ENCODE measurements at regions not wholly inside any gene's neighbourhood (a gene's known extent, or its start where the extent isn't known, plus 50 kb on each side); places are given as distances from the start of the nearest gene placed in this dataset.
A peak's percentile ranks its signal among the peaks of the same experiment; 100 is the strongest.

DNA sequence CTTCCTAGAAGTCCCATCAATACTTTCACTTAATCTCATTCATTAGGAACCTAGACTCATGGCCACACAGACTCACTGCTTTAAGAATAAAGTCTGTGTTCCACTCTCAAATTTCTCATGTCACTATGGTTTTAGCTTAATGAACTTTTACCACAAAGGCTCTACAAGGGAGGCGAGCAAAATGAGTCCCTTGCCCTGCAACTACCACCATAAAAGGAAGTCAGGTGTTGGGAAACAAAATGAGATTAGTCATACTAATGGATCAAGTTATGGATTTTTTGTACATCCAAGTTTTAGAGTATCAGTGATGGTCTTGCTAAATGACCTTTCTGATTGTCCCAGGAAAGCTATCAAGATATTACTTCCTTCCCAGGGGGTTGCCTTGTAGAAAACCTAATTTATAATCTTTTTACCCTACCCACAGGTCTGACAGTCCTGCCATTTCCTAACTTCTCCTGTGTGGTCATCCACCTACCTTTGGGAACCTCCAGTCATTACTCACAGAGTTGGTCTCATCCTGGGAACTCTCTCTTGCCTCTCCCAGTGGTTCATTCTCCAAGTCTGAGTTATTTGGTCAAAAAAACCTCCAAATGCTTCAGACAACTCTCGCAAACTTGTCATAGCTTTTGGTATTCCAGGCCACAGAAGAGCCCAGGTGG, 51.8 kb upstream of the SLC16A1 start:
- no peak for DNase-seq

DNA sequence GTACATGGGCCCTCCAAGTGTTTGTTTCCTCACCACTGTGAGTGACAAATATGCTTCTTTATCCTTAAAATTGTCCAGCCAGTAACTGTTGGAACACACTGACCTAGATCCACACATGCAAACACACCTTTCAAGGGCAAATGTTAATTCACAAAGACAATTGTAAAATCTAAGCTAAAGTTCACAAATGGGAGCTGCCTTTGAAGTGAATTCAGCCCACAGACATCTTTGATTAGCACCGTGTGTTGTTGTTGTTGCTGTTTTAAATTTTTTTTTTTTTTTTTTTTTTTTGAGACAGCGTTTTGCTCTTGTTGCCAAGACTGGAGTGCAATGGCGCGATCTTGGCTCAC, 52.3 kb upstream of the SLC16A1 start:
- DNase-seq: no peak

DNA sequence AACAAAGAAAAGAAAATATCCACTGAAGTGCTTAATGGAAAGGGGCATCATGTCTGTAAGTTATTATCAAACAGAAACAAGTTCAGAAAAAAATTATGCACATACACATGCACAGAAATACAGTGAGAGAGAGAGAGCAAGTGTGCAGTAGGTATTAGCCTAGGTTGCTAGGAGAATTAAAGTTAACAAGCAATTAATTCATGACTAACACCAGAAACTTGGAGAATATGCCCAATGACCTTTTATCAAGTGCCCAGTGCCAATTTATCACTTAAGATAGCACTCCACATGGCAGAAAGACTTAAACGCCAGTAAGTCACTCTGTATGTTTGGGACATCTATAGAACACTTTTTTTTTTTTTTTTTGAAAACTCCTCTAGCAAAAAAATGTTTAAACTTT, 56.2 kb upstream of the SLC16A1 start:
- DNase-seq: no peak

DNA sequence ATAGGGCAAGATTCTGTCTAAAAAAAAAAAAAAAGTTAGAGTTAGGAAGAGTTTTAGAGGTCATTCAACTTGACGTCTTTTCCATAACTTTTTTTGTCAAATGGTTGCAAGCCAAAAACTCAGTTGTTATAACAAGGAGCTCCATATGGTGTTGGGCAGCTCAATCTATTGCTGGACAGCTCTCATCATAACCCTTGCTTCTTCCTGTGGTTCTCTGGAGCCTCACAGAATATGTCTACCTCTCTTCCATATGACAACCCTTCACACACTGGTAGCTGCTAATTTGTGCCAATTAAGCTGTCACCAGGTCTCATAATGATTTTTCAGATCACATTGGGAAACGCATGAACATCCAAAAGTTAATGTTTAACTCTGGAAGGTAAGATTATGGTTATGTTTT, 57.8 kb upstream of the SLC16A1 start:
- DNase-seq: no peak

DNA sequence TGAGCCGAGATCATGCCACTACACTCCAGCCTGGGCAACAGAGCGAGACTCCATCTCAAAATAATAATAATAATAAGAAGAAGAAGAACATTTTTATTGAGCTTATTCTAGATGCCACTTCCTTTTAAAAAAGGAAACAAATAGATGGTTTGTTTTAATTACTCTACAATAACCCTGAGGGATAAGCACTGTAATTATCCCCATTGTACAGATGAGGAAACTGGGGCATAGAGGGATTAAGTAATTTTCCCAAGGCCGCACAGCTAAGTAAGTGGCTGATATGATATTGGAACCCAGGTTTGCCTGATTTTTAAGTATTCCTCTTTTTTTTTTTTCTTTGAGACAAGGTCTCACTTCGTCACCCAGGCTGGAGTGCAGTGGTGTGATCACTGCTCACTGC, 58.5 kb upstream of the LRIG2 start:
- DNase-seq: no peak

GRCh38 chr1:113018911-113019310, 54.1 kb upstream of the LRIG2 start:
- no peak for DNase-seq

DNA sequence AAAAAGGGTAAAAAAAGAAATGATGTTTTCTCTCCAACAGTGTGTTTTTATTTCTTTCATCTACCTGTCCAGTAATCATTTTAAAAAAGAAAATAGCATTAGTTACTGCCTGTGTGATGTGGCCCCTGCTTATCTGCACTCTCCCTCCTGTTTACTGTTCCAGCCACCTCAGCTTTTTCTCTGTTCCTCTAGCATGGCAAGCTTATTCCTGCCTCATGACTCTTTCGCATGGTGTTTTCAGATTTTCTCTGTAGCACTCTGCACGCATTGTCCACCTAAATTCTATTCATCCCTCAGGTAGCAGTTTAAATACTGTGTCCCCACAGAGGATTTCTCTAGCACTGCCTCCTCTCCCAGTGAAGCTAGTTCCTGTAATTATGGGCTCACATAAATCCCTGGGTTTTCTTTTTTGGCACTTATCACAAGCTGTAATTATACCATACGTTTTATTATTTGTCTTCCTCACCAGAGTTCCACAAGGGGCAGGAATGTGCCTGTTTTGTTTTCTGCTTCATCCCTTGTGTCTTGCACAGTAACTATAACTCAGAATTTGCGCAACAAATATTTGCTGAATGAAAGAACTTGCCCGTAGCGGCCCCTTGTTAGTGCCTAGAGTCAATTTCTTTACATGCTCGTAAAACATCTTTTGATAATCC, 51.4 kb upstream of the LRIG2 start:
- DNase-seq: peak; percentile 13

Data from fibroblast of skin of scalp (primary cell).